ENCODE measurements at regions not wholly inside any gene's neighbourhood (a gene's known extent, or its start where the extent isn't known, plus 50 kb on each side); places are given as distances from the start of the nearest gene placed in this dataset.
"Not testable (repeated sequence)": the region's sequence is repeated elsewhere in the genome, so short reads cannot be mapped to it uniquely, and the experiment has no call there.

DNA sequence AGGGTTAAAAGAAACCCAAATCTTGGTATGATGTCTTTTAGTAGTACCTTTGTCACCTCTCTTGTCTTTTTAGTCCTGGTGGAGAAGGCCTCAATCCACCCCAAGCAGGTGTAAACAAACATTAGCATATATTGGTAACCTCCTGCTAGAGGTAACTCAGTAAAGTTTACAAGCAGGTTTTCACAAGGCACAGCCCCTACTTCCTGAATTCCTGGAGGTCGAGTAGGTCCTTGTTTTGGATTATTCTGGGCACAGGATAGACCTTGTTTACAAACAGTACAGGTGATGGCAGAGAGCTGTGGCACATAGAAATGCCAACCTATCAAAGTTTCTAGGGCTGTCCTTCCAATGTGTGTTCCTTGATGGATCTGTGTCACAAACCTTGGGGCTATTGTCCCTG, 99.1 kb downstream of the ALG10 start:
- TF ChIP-seq HOXD13 (CRISPR knock-in tag; IDR thresholded peaks at IDR 0.05; ENCODE audit: borderline replicate concordance) (no peak), ZNF280C (tag by site-specific recombination; IDR thresholded peaks at IDR 0.05) (no peak), YY2 (tag by site-specific recombination; IDR thresholded peaks at IDR 0.05) (no peak), ZSCAN30 (tag by site-specific recombination; IDR thresholded peaks at IDR 0.05) (no peak)
- TF ChIP-seq, protein P1, sequence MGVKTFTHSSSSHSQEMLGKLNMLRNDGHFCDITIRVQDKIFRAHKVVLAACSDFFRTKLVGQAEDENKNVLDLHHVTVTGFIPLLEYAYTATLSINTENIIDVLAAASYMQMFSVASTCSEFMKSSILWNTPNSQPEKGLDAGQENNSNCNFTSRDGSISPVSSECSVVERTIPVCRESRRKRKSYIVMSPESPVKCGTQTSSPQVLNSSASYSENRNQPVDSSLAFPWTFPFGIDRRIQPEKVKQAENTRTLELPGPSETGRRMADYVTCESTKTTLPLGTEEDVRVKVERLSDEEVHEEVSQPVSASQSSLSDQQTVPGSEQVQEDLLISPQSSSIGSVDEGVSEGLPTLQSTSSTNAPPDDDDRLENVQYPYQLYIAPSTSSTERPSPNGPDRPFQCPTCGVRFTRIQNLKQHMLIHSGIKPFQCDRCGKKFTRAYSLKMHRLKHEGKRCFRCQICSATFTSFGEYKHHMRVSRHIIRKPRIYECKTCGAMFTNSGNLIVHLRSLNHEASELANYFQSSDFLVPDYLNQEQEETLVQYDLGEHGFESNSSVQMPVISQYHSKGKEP (tag by site-specific recombination; IDR thresholded peaks at IDR 0.05) = no peak
- no peak overlapping the region for H3K27ac ChIP-seq (ENCODE audit: extremely low read depth, low read depth, low read length)
- H3K4me3 ChIP-seq (ENCODE audit: low read depth, low read length) = no peak overlapping the region
- ChIA-PET POLR2A (no interaction called here), CTCF (interaction anchor here (0.6 to 2.4 kb wide), 3 partner anchors 82 to 1340 kb away, joined by 4 to 10 read pairs (median 7); no protein-coding TSS in a partner anchor)
- H3K36me3 ChIP-seq (ENCODE audit: control insufficient read depth in 2 of 2, insufficient read depth in 1 of 2, low read length in 2 of 2) = no peaks in the 10 kb centered on the region
- no peaks in the 10 kb centered on the region for H3K4me1 ChIP-seq (ENCODE audit: control insufficient read depth, insufficient read depth, low read length)
- no peaks in the 10 kb centered on the region for H3K9me3 ChIP-seq (ENCODE audit: control insufficient read depth, insufficient read depth, low read depth, low read length)

DNA sequence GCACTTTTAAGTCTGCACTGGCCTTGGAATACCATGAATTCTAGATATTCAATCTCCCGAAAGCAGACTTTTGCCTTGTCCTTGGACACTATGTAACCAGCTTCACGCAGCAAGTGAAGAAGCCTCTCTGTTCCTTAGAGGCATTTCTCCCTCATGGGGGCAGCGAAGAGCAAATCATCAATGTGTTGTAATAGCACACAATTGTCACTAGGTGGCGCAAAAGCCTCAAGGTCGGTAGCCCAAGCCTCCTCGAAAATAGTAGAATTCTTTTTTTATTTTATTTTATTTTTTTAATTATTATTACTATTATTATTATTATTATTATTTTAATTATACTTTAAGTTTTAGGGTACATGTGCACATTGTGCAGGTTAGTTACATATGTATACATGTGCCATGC, 100.8 kb downstream of the ALG10 start:
- H3K36me3 ChIP-seq (ENCODE audit: control insufficient read depth in 2 of 2, insufficient read depth in 1 of 2, low read length in 2 of 2); POLR2A ChIA-PET; H3K27ac ChIP-seq (ENCODE audit: extremely low read depth, low read depth, low read length); H3K4me3 ChIP-seq (ENCODE audit: low read depth, low read length); H3K4me1 ChIP-seq (ENCODE audit: control insufficient read depth, insufficient read depth, low read length); H3K9me3 ChIP-seq (ENCODE audit: control insufficient read depth, insufficient read depth, low read depth, low read length): not testable (repeated sequence)
- CTCF ChIA-PET = interaction anchor here (0.5 to 1.7 kb wide), 23 partner anchors 8 to 513 kb away, joined by 3 to 10 read pairs (median 4); no protein-coding TSS in a partner anchor
- TF ChIP-seq ZNF660 (tag by site-specific recombination; IDR thresholded peaks at IDR 0.05) (0 out of 2 replicates have a peak, but pooled peaks have one; percentile 33), ZNF768 (tag by site-specific recombination; IDR thresholded peaks at IDR 0.05) (peak; percentile 53; the same call in 1 of the 2 replicates), ZNF654 (tag by site-specific recombination; IDR thresholded peaks at IDR 0.05; ENCODE audit: low read depth) (peak; percentile 88)
- TF ChIP-seq, protein P2, sequence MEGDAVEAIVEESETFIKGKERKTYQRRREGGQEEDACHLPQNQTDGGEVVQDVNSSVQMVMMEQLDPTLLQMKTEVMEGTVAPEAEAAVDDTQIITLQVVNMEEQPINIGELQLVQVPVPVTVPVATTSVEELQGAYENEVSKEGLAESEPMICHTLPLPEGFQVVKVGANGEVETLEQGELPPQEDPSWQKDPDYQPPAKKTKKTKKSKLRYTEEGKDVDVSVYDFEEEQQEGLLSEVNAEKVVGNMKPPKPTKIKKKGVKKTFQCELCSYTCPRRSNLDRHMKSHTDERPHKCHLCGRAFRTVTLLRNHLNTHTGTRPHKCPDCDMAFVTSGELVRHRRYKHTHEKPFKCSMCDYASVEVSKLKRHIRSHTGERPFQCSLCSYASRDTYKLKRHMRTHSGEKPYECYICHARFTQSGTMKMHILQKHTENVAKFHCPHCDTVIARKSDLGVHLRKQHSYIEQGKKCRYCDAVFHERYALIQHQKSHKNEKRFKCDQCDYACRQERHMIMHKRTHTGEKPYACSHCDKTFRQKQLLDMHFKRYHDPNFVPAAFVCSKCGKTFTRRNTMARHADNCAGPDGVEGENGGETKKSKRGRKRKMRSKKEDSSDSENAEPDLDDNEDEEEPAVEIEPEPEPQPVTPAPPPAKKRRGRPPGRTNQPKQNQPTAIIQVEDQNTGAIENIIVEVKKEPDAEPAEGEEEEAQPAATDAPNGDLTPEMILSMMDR (tag by site-specific recombination; IDR thresholded peaks at IDR 0.05) = peak; percentile 43

DNA sequence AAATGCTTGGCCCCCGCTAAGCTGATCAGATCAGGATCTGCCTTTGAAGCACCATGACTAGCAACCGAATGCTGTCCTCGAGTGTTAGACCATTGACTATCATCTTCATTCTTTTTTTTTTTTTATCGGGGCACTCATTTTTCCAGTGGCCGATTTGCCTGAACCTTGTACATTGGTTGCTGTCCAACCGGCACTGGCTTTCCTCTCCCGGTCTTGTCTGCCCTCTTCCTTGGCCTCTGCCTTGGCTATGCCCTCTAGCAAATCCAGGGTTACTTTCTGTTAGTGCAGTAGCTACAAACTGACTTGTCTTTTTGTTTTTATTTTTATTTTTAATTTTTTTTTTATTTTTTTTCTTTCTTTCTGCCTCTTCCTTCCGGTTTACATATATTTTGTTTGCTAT, 102.3 kb downstream of the ALG10 start:
- H3K4me1 ChIP-seq (ENCODE audit: control insufficient read depth, insufficient read depth, low read length) = no peaks in the 10 kb centered on the region
- ChIA-PET POLR2A (no interaction called here), CTCF (interaction anchor here (0.5 to 1.4 kb wide), 5 partner anchors 22 to 138 kb away, joined by 3 to 5 read pairs (median 3); no protein-coding TSS in a partner anchor)
- no peaks in the 10 kb centered on the region for H3K36me3 ChIP-seq (ENCODE audit: control insufficient read depth in 2 of 2, insufficient read depth in 1 of 2, low read length in 2 of 2)
- no peak overlapping the region for H3K4me3 ChIP-seq (ENCODE audit: low read depth, low read length)
- H3K27ac ChIP-seq (ENCODE audit: extremely low read depth, low read depth, low read length) = no peak overlapping the region
- no peaks in the 10 kb centered on the region for H3K9me3 ChIP-seq (ENCODE audit: control insufficient read depth, insufficient read depth, low read depth, low read length)
- no peak for TF ChIP-seq SCRT2 (tag by site-specific recombination; IDR thresholded peaks at IDR 0.05)
- TF ChIP-seq KLF1 (tag by site-specific recombination; IDR thresholded peaks at IDR 0.05) = no peak
- TF ChIP-seq, protein P3, sequence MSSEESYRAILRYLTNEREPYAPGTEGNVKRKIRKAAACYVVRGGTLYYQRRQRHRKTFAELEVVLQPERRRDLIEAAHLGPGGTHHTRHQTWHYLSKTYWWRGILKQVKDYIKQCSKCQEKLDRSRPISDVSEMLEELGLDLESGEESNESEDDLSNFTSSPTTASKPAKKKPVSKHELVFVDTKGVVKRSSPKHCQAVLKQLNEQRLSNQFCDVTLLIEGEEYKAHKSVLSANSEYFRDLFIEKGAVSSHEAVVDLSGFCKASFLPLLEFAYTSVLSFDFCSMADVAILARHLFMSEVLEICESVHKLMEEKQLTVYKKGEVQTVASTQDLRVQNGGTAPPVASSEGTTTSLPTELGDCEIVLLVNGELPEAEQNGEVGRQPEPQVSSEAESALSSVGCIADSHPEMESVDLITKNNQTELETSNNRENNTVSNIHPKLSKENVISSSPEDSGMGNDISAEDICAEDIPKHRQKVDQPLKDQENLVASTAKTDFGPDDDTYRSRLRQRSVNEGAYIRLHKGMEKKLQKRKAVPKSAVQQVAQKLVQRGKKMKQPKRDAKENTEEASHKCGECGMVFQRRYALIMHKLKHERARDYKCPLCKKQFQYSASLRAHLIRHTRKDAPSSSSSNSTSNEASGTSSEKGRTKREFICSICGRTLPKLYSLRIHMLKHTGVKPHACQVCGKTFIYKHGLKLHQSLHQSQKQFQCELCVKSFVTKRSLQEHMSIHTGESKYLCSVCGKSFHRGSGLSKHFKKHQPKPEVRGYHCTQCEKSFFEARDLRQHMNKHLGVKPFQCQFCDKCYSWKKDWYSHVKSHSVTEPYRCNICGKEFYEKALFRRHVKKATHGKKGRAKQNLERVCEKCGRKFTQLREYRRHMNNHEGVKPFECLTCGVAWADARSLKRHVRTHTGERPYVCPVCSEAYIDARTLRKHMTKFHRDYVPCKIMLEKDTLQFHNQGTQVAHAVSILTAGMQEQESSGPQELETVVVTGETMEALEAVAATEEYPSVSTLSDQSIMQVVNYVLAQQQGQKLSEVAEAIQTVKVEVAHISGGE (tag by site-specific recombination; conservative IDR thresholded peaks at IDR 0.05; ENCODE audit: low read depth) = no peak
- TF ChIP-seq TCF7L2 (IDR thresholded peaks at IDR 0.05; ENCODE audit: borderline replicate concordance, low read depth, low read length) = no peak
- TF ChIP-seq, protein P4, sequence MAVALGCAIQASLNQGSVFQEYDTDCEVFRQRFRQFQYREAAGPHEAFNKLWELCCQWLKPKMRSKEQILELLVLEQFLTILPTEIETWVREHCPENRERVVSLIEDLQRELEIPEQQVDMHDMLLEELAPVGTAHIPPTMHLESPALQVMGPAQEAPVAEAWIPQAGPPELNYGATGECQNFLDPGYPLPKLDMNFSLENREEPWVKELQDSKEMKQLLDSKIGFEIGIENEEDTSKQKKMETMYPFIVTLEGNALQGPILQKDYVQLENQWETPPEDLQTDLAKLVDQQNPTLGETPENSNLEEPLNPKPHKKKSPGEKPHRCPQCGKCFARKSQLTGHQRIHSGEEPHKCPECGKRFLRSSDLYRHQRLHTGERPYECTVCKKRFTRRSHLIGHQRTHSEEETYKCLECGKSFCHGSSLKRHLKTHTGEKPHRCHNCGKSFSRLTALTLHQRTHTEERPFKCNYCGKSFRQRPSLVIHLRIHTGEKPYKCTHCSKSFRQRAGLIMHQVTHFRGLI (tag by site-specific recombination; IDR thresholded peaks at IDR 0.05) = no peak
- TF ChIP-seq ZNF776 (tag by site-specific recombination; IDR thresholded peaks at IDR 0.05; ENCODE audit: borderline replicate concordance) = no peak
- no peak for TF ChIP-seq SP2 (tag by site-specific recombination; IDR thresholded peaks at IDR 0.05)
- no peak for TF ChIP-seq ZNF416 (tag by site-specific recombination; IDR thresholded peaks at IDR 0.05)
- TF ChIP-seq, protein P5, sequence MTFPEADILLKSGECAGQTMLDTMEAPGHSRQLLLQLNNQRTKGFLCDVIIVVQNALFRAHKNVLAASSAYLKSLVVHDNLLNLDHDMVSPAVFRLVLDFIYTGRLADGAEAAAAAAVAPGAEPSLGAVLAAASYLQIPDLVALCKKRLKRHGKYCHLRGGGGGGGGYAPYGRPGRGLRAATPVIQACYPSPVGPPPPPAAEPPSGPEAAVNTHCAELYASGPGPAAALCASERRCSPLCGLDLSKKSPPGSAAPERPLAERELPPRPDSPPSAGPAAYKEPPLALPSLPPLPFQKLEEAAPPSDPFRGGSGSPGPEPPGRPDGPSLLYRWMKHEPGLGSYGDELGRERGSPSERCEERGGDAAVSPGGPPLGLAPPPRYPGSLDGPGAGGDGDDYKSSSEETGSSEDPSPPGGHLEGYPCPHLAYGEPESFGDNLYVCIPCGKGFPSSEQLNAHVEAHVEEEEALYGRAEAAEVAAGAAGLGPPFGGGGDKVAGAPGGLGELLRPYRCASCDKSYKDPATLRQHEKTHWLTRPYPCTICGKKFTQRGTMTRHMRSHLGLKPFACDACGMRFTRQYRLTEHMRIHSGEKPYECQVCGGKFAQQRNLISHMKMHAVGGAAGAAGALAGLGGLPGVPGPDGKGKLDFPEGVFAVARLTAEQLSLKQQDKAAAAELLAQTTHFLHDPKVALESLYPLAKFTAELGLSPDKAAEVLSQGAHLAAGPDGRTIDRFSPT (tag by site-specific recombination; IDR thresholded peaks at IDR 0.05) = no peak
